ENCODE measurements at regions not wholly inside any gene's neighbourhood (a gene's known extent, or its start where the extent isn't known, plus 50 kb on each side); places are given as distances from the start of the nearest gene placed in this dataset.

- Histone ChIP-seq H3F3A (ENCODE audit: insufficient read depth, low read length) (no peaks in the 10 kb centered on the region), H3K9me3 (replicated peaks; ENCODE audit: insufficient read depth, low read length) (no peaks in the 10 kb centered on the region), H2AFZ (ENCODE audit: low read length) (no peak overlapping the region), H3K9me2 (replicated peaks; ENCODE audit: insufficient read depth, low read length) (no peaks in the 10 kb centered on the region; the same call in 1 of the 2 replicates), H3K4me2 (ENCODE audit: low read depth, low read length) (no peak overlapping the region), H3K4me1 (ENCODE audit: low read length) (peaks cover 28% of the 10 kb centered on the region), H4K20me1 (ENCODE audit: insufficient read depth, low read length) (no peaks in the 10 kb centered on the region), H3K79me2 (ENCODE audit: low read length) (no peaks in the 10 kb centered on the region), H3K9ac (ENCODE audit: low read length) (no peak overlapping the region), H3K27me3 (replicated peaks; ENCODE audit: insufficient read depth, low read length) (no peaks in the 10 kb centered on the region), H3K27ac (ENCODE audit: low read length) (no peak overlapping the region), H3K36me3 (replicated peaks; ENCODE audit: insufficient read depth, low read length) (no peaks in the 10 kb centered on the region), H3K4me3 (ENCODE audit: low read length) (no peak overlapping the region)
- no peak for DNase-seq
- no peak for TF ChIP-seq CTCF (IDR thresholded peaks at IDR 0.05; ENCODE audit: low read length)
Measured at GRCh38 chr17:56026915-56027314, 126.4 kb upstream of the ANKFN1 start.

- H3K27ac ChIP-seq (ENCODE audit: low read length) = no peak overlapping the region
- no peak overlapping the region for H3K9ac ChIP-seq (ENCODE audit: low read length)
- no peak overlapping the region for H3K4me3 ChIP-seq (ENCODE audit: low read length)
- no peaks in the 10 kb centered on the region for H4K20me1 ChIP-seq (ENCODE audit: insufficient read depth, low read length)
- H3K9me3 ChIP-seq (replicated peaks; ENCODE audit: insufficient read depth, low read length) = no peaks in the 10 kb centered on the region
- no peaks in the 10 kb centered on the region for H3K79me2 ChIP-seq (ENCODE audit: low read length)
- H3K9me2 ChIP-seq (replicated peaks; ENCODE audit: insufficient read depth, low read length) = no peaks in the 10 kb centered on the region; the same call in 1 of the 2 replicates
- DNase-seq = no peak
- no peak for TF ChIP-seq EZH2phosphoT487 (IDR thresholded peaks at IDR 0.05; ENCODE audit: low read length)
- no peak for TF ChIP-seq EZH2 (optimal IDR thresholded peaks at IDR 0.05; ENCODE audit: low read depth, low read length)
- H3K36me3 ChIP-seq (replicated peaks; ENCODE audit: insufficient read depth, low read length) = no peaks in the 10 kb centered on the region
- H3K27me3 ChIP-seq (replicated peaks; ENCODE audit: insufficient read depth, low read length) = no peaks in the 10 kb centered on the region
- H3F3A ChIP-seq (ENCODE audit: insufficient read depth, low read length) = no peaks in the 10 kb centered on the region
- no peak overlapping the region for H3K4me2 ChIP-seq (ENCODE audit: low read depth, low read length)
- peaks cover 20% of the 10 kb centered on the region for H3K4me1 ChIP-seq (ENCODE audit: low read length)
- H2AFZ ChIP-seq (ENCODE audit: low read length) = no peak overlapping the region
Measured at GRCh38 chr17:56028837-56029236, 124.4 kb upstream of the ANKFN1 start.

- no peaks in the 10 kb centered on the region for H3K27me3 ChIP-seq (replicated peaks; ENCODE audit: insufficient read depth, low read length)
- H3K36me3 ChIP-seq (replicated peaks; ENCODE audit: insufficient read depth, low read length) = no peaks in the 10 kb centered on the region
- no peak overlapping the region for H3K4me2 ChIP-seq (ENCODE audit: low read depth, low read length)
- H3K79me2 ChIP-seq (ENCODE audit: low read length) = no peaks in the 10 kb centered on the region
- no peak for DNase-seq
- no peak overlapping the region for H3K4me3 ChIP-seq (ENCODE audit: low read length)
- TF ChIP-seq CTCF (IDR thresholded peaks at IDR 0.05; ENCODE audit: low read length) = no peak
- TF ChIP-seq EZH2 (optimal IDR thresholded peaks at IDR 0.05; ENCODE audit: low read depth, low read length) = no peak
- TF ChIP-seq EZH2phosphoT487 (IDR thresholded peaks at IDR 0.05; ENCODE audit: low read length) = no peak
- H4K20me1 ChIP-seq (ENCODE audit: insufficient read depth, low read length) = no peaks in the 10 kb centered on the region
- H3F3A ChIP-seq (ENCODE audit: insufficient read depth, low read length) = no peaks in the 10 kb centered on the region
- H3K27ac ChIP-seq (ENCODE audit: low read length) = no peak overlapping the region
- no peak overlapping the region for H2AFZ ChIP-seq (ENCODE audit: low read length)
- H3K9ac ChIP-seq (ENCODE audit: low read length) = no peak overlapping the region
- no peaks in the 10 kb centered on the region; the same call in 1 of the 2 replicates for H3K9me2 ChIP-seq (replicated peaks; ENCODE audit: insufficient read depth, low read length)
- H3K4me1 ChIP-seq (ENCODE audit: low read length) = peaks cover 17% of the 10 kb centered on the region
- no peaks in the 10 kb centered on the region for H3K9me3 ChIP-seq (replicated peaks; ENCODE audit: insufficient read depth, low read length)
Measured at GRCh38 chr17:56030009-56030624, 123.2 kb upstream of the ANKFN1 start.

GRCh38 chr17:56031636-56032035 lies 121.6 kb upstream of the ANKFN1 start:
- H3K9ac ChIP-seq (ENCODE audit: low read length) = no peak overlapping the region
- TF ChIP-seq EZH2 (optimal IDR thresholded peaks at IDR 0.05; ENCODE audit: low read depth, low read length) (no peak), EZH2phosphoT487 (IDR thresholded peaks at IDR 0.05; ENCODE audit: low read length) (no peak), CTCF (IDR thresholded peaks at IDR 0.05; ENCODE audit: low read length) (no peak)
- H3K4me2 ChIP-seq (ENCODE audit: low read depth, low read length) = peak overlapping the region; percentile 40
- peaks cover 17% of the 10 kb centered on the region for H3K4me1 ChIP-seq (ENCODE audit: low read length)
- H2AFZ ChIP-seq (ENCODE audit: low read length) = no peak overlapping the region
- H3K27me3 ChIP-seq (replicated peaks; ENCODE audit: insufficient read depth, low read length) = no peaks in the 10 kb centered on the region
- H3K9me2 ChIP-seq (replicated peaks; ENCODE audit: insufficient read depth, low read length) = no peaks in the 10 kb centered on the region
- no peaks in the 10 kb centered on the region for H3K36me3 ChIP-seq (replicated peaks; ENCODE audit: insufficient read depth, low read length)
- no peaks in the 10 kb centered on the region for H3K9me3 ChIP-seq (replicated peaks; ENCODE audit: insufficient read depth, low read length)
- no peaks in the 10 kb centered on the region for H3F3A ChIP-seq (ENCODE audit: insufficient read depth, low read length)
- peak; percentile 17 for DNase-seq
- H3K79me2 ChIP-seq (ENCODE audit: low read length) = no peaks in the 10 kb centered on the region
- no peaks in the 10 kb centered on the region for H4K20me1 ChIP-seq (ENCODE audit: insufficient read depth, low read length)
- H3K4me3 ChIP-seq (ENCODE audit: low read length) = no peak overlapping the region
- H3K27ac ChIP-seq (ENCODE audit: low read length) = no peak overlapping the region
